ENCODE measurements at regions not wholly inside any gene's neighbourhood (a gene's known extent, or its start where the extent isn't known, plus 50 kb on each side); places are given as distances from the start of the nearest gene placed in this dataset.

DNA sequence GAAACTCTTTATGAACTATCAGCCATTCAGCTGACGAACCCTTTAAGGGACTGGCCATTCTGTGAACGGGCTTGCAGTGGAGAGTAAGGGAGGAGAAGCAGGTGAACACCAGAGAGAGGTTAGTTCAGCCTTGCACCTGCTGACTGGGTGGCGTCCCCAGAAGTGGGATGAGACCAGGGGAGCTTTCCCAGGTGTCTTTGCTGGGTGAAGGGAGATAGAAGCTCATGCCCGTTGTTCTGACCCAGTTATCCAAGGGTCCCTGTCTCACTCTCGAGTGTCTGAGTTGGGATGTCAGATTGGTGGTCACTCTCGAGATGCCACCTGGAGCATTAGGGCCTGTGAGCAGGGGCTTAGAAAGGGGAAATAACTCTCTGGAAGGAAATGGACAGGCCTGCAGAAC lies 68.7 kb downstream of the MSX2 start:
- no peak for TF ChIP-seq POLR2A (IDR thresholded peaks at IDR 0.05)
- TF ChIP-seq, protein P1, sequence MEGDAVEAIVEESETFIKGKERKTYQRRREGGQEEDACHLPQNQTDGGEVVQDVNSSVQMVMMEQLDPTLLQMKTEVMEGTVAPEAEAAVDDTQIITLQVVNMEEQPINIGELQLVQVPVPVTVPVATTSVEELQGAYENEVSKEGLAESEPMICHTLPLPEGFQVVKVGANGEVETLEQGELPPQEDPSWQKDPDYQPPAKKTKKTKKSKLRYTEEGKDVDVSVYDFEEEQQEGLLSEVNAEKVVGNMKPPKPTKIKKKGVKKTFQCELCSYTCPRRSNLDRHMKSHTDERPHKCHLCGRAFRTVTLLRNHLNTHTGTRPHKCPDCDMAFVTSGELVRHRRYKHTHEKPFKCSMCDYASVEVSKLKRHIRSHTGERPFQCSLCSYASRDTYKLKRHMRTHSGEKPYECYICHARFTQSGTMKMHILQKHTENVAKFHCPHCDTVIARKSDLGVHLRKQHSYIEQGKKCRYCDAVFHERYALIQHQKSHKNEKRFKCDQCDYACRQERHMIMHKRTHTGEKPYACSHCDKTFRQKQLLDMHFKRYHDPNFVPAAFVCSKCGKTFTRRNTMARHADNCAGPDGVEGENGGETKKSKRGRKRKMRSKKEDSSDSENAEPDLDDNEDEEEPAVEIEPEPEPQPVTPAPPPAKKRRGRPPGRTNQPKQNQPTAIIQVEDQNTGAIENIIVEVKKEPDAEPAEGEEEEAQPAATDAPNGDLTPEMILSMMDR (IDR thresholded peaks at IDR 0.05) = no peak

Data from Peyer's patch (tissue), 4 donors.